ENCODE measurements at regions not wholly inside any gene's neighbourhood (a gene's known extent, or its start where the extent isn't known, plus 50 kb on each side); places are given as distances from the start of the nearest gene placed in this dataset.

- no peak for TF ChIP-seq CTCF (IDR thresholded peaks at IDR 0.05)
- TF ChIP-seq, protein P1, sequence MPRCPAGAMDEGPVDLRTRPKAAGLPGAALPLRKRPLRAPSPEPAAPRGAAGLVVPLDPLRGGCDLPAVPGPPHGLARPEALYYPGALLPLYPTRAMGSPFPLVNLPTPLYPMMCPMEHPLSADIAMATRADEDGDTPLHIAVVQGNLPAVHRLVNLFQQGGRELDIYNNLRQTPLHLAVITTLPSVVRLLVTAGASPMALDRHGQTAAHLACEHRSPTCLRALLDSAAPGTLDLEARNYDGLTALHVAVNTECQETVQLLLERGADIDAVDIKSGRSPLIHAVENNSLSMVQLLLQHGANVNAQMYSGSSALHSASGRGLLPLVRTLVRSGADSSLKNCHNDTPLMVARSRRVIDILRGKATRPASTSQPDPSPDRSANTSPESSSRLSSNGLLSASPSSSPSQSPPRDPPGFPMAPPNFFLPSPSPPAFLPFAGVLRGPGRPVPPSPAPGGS (IDR thresholded peaks at IDR 0.05): no peak
- no peak for TF ChIP-seq REST (IDR thresholded peaks at IDR 0.05)
- TF ChIP-seq ZNF302 (CRISPR knock-in tag; IDR thresholded peaks at IDR 0.05): no peak
Measured at GRCh38 chr7:28358423-28358868, 53.9 kb upstream of the CREB5 start.

Measured in A549 (cell line).